ENCODE measurements at regions not wholly inside any gene's neighbourhood (a gene's known extent, or its start where the extent isn't known, plus 50 kb on each side); places are given as distances from the start of the nearest gene placed in this dataset.

- intact Hi-C loops (cut with micrococcal nuclease; ENCODE audit: unreplicated experiment): no loop called here
- in situ Hi-C loops (cut with MboI): no loop called here
- SMC1A ChIA-PET (ENCODE audit: uncharacterized antibody, unreplicated experiment): no interaction called here
- POLR2A ChIA-PET: no interaction called here
- ATAC-seq (no peak), FAIRE-seq (no peak), DNase-seq (ENCODE audit: low read depth, low spot score) (no peak)
- RAD21 ChIA-PET (ENCODE audit: unreplicated experiment): no interaction called here
- no peak overlapping the region for H2AFZ ChIP-seq (ENCODE audit: control insufficient read depth, low read depth, low read length)
- H3K4me3 ChIP-seq: no peak overlapping the region
- H3K36me3 ChIP-seq (ENCODE audit: control insufficient read depth in 2 of 2, insufficient read depth in 2 of 2, low read length in 1 of 2): no peaks in the 10 kb centered on the region
- H3K9ac ChIP-seq (ENCODE audit: control insufficient read depth, insufficient read depth, low read length): no peak overlapping the region
- no peaks in the 10 kb centered on the region for H3K9me3 ChIP-seq (replicated peaks; ENCODE audit: control insufficient read depth, insufficient read depth, low read length)
- no peak overlapping the region for H3K27ac ChIP-seq (ENCODE audit: control insufficient read depth, insufficient read depth)
- no peaks in the 10 kb centered on the region for H3K27me3 ChIP-seq (replicated peaks in 1 of 2; ENCODE audit: control insufficient read depth in 2 of 2, insufficient read depth in 2 of 2, low read length in 1 of 2)
- 0% methylated on average over 1 of the region's 1 CpG for WGBS (ENCODE audit: insufficient coverage, insufficient replicate concordance, low lambda C conversion rate, missing lambda C conversion rate)
- no TSS peak for BruUV-seq (replicated peaks)
- CTCF ChIA-PET: no interaction called here
- TF ChIP-seq E2F8 (IDR thresholded peaks at IDR 0.05; ENCODE audit: low read depth, partially characterized antibody): no peak
- no peak for TF ChIP-seq CBX5 (IDR thresholded peaks at IDR 0.05; ENCODE audit: low read depth)
- TF ChIP-seq TCF3 (IDR thresholded peaks at IDR 0.05; ENCODE audit: borderline replicate concordance, insufficient read depth, low read depth, low read length): no peak
- no peak for TF ChIP-seq REST (IDR thresholded peaks at IDR 0.05; ENCODE audit: low read depth, low read length)
- H4K20me1 ChIP-seq (ENCODE audit: control insufficient read depth, insufficient read depth): no peaks in the 10 kb centered on the region
- H3K79me2 ChIP-seq (ENCODE audit: control insufficient read depth, insufficient read depth, low read length): no peaks in the 10 kb centered on the region
- H3K4me1 ChIP-seq (ENCODE audit: control insufficient read depth, insufficient read depth, low read length): no peaks in the 10 kb centered on the region
- H3K4me2 ChIP-seq (ENCODE audit: control insufficient read depth, insufficient read depth): no peak overlapping the region
Measured at GRCh38 chr14:87286826-87287225, 706.2 kb downstream of the GALC start.
